Subcutaneous abdominal adipose tissue (tissue), 5 donors: ENCODE measurements at regions not wholly inside any gene's neighbourhood (a gene's known extent, or its start where the extent isn't known, plus 50 kb on each side); places are given as distances from the start of the nearest gene placed in this dataset.

ENCODE experiments used
- H3K27ac ChIP-seq: one replicate; pipeline ENCODE4 v1.7.0; 2013; ENCODE audit warnings: low read depth, mild to moderate bottlenecking, inconsistent platforms, low read length, moderate library complexity
- H3K27me3 ChIP-seq, 5 donors: one replicate each; pipeline ENCODE4 v1.7.0; 2013; ENCODE audit warnings: low read length in 5 of 5, inconsistent platforms in 1 of 5; ENCODE audit not compliant: control insufficient read depth in 5 of 5, insufficient read depth in 4 of 5
- H3K36me3 ChIP-seq, 5 donors: one replicate each; pipeline ENCODE4 v1.7.0; 2013; ENCODE audit warnings: low read length in 5 of 5; ENCODE audit not compliant: control insufficient read depth in 5 of 5, insufficient read depth in 5 of 5
- H3K4me1 ChIP-seq, 5 donors: one replicate each; pipeline ENCODE4 v1.7.0; 2013; ENCODE audit warnings: low read length in 5 of 5, mild to moderate bottlenecking in 3 of 5, moderate library complexity in 1 of 5; ENCODE audit not compliant: control insufficient read depth in 5 of 5, insufficient read depth in 5 of 5
- H3K4me3 ChIP-seq, 5 donors: one replicate each; pipeline ENCODE4 v1.7.0; 2013; ENCODE audit warnings: low read length in 5 of 5, low read depth in 1 of 5
- H3K9ac ChIP-seq, 5 donors: one replicate each; pipeline ENCODE4 v1.7.0; 2013; ENCODE audit warnings: low read length in 5 of 5, mild to moderate bottlenecking in 4 of 5, moderate library complexity in 3 of 5
- H3K9me3 ChIP-seq, 5 donors: one replicate each; pipeline ENCODE4 v1.7.0; 2013; ENCODE audit warnings: low read length in 5 of 5; ENCODE audit not compliant: control insufficient read depth in 5 of 5
- donor health status: healthy.
- donor health status: healthy.
- donor health status: healthy.
- donor health status: healthy.
- donor health status: healthy.

GRCh38 chr3:72462595-72463011 is 385.6 kb downstream of the SHQ1 start:
- Histone ChIP-seq H3K4me3 (no peak overlapping the region), H3K27me3 (peaks cover 0 to 12% (median 7%) of the 10 kb centered on the region in 5 donors), H3K27ac (no peak overlapping the region), H3K36me3 (no peaks in the 10 kb centered on the region), H3K9me3 (no peaks in the 10 kb centered on the region), H3K9ac (no peak overlapping the region), H3K4me1 (peaks cover 0 to 10% (median 7%) of the 10 kb centered on the region in 5 donors)

- Histone ChIP-seq H3K27me3 (peaks cover 0 to 10% (median 7%) of the 10 kb centered on the region in 5 donors), H3K36me3 (no peaks in the 10 kb centered on the region), H3K4me1 (peaks cover 0 to 10% (median 7%) of the 10 kb centered on the region in 5 donors), H3K9ac (no peak overlapping the region), H3K4me3 (no peak overlapping the region), H3K9me3 (no peaks in the 10 kb centered on the region), H3K27ac (no peak overlapping the region)
Observed at GRCh38 chr3:72461787-72462186, 386.5 kb downstream of the SHQ1 start.

- Histone ChIP-seq H3K4me1 (peaks cover 0 to 10% (median 7%) of the 10 kb centered on the region in 5 donors), H3K36me3 (no peaks in the 10 kb centered on the region), H3K9ac (no peak overlapping the region), H3K27me3 (peaks cover 0 to 10% (median 5%) of the 10 kb centered on the region in 5 donors), H3K27ac (no peak overlapping the region), H3K4me3 (no peak overlapping the region), H3K9me3 (no peaks in the 10 kb centered on the region)
Observed at GRCh38 chr3:72460205-72461174, 387.8 kb downstream of the SHQ1 start.

- Histone ChIP-seq H3K4me3 (no peak overlapping the region), H3K27ac (no peak overlapping the region), H3K9ac (no peak overlapping the region), H3K4me1 (peaks cover 0 to 15% (median 10%) of the 10 kb centered on the region in 5 donors), H3K36me3 (no peaks in the 10 kb centered on the region), H3K9me3 (no peaks in the 10 kb centered on the region), H3K27me3 (peaks cover 0 to 9% (median 5%) of the 10 kb centered on the region in 5 donors)
Observed at GRCh38 chr3:72459588-72459987, 388.7 kb downstream of the SHQ1 start.

GRCh38 chr3:72458375-72458774 is 389.9 kb downstream of the SHQ1 start:
- H3K36me3 ChIP-seq = no peaks in the 10 kb centered on the region
- no peaks in the 10 kb centered on the region for H3K9me3 ChIP-seq
- H3K27me3 ChIP-seq = peaks cover 0 to 3% (median 2%) of the 10 kb centered on the region in 5 donors
- H3K4me1 ChIP-seq = peaks cover 0 to 15% (median 10%) of the 10 kb centered on the region in 5 donors
- no peak overlapping the region for H3K27ac ChIP-seq
- H3K9ac ChIP-seq = no peak overlapping the region
- H3K4me3 ChIP-seq = no peak overlapping the region

GRCh38 chr3:72454441-72454840 is 393.8 kb downstream of the SHQ1 start:
- Histone ChIP-seq H3K9ac (no peak overlapping the region), H3K4me3 (no peak overlapping the region), H3K36me3 (no peaks in the 10 kb centered on the region), H3K27ac (no peak overlapping the region), H3K9me3 (no peaks in the 10 kb centered on the region), H3K27me3 (peaks cover 0 to 5% (median 2%) of the 10 kb centered on the region in 5 donors), H3K4me1 (peaks cover 0 to 5% (median 0%) of the 10 kb centered on the region in 5 donors)

- H3K27ac ChIP-seq = no peak overlapping the region
- no peak overlapping the region for H3K4me3 ChIP-seq
- no peaks in the 10 kb centered on the region for H3K9me3 ChIP-seq
- H3K36me3 ChIP-seq = no peaks in the 10 kb centered on the region
- no peak overlapping the region for H3K9ac ChIP-seq
- peaks cover 0 to 5% (median 0%) of the 10 kb centered on the region in 5 donors for H3K27me3 ChIP-seq
- peaks cover 0 to 5% (median 0%) of the 10 kb centered on the region in 5 donors for H3K4me1 ChIP-seq
Observed at GRCh38 chr3:72453706-72454105, 394.5 kb downstream of the SHQ1 start.

GRCh38 chr3:72452745-72453144 is 395.5 kb downstream of the SHQ1 start:
- Histone ChIP-seq H3K9me3 (no peaks in the 10 kb centered on the region), H3K27me3 (peaks cover 0 to 5% (median 0%) of the 10 kb centered on the region in 5 donors), H3K4me1 (peaks cover 0 to 5% (median 0%) of the 10 kb centered on the region in 5 donors), H3K9ac (no peak overlapping the region), H3K27ac (no peak overlapping the region), H3K36me3 (no peaks in the 10 kb centered on the region), H3K4me3 (no peak overlapping the region)

- Histone ChIP-seq H3K27ac (no peak overlapping the region), H3K4me1 (peaks cover 0 to 10% (median 4%) of the 10 kb centered on the region in 5 donors), H3K4me3 (no peak overlapping the region), H3K36me3 (no peaks in the 10 kb centered on the region), H3K9me3 (peaks cover 0 to 4% (median 0%) of the 10 kb centered on the region in 5 donors), H3K27me3 (peaks cover 0 to 5% (median 0%) of the 10 kb centered on the region in 5 donors), H3K9ac (no peak overlapping the region)
Observed at GRCh38 chr3:72451841-72452240, 396.4 kb downstream of the SHQ1 start.

- no peak overlapping the region for H3K9ac ChIP-seq
- peaks cover 0 to 4% (median 0%) of the 10 kb centered on the region in 5 donors for H3K9me3 ChIP-seq
- no peak overlapping the region for H3K4me3 ChIP-seq
- peaks cover 0 to 5% (median 0%) of the 10 kb centered on the region in 5 donors for H3K27me3 ChIP-seq
- H3K4me1 ChIP-seq = peaks cover 0 to 25% (median 22%) of the 10 kb centered on the region in 5 donors
- no peaks in the 10 kb centered on the region for H3K36me3 ChIP-seq
- H3K27ac ChIP-seq = no peak overlapping the region
Observed at GRCh38 chr3:72449551-72449950, 398.7 kb downstream of the SHQ1 start.
